ENCODE measurements at regions not wholly inside any gene's neighbourhood (a gene's known extent, or its start where the extent isn't known, plus 50 kb on each side); places are given as distances from the start of the nearest gene placed in this dataset.

- no peak for TF ChIP-seq NFE2L2 (conservative IDR thresholded peaks at IDR 0.05; ENCODE audit: low read length)
- no peak for TF ChIP-seq CBX8 (IDR thresholded peaks at IDR 0.05)
- no peak for TF ChIP-seq BCL3 (IDR thresholded peaks at IDR 0.05)
- no peak for TF ChIP-seq ZSCAN20 (CRISPR knock-in tag; IDR thresholded peaks at IDR 0.05)
Observed at GRCh38 chr5:115708819-115709477, 83.1 kb upstream of the TMED7 start (continued).

- no peaks in the 10 kb centered on the region for H3K9me3 ChIP-seq
- no peaks in the 10 kb centered on the region for H3K4me1 ChIP-seq
- ATAC-seq: no peak
- no peak for DNase-seq (ENCODE audit: low read depth in 1 of 2, low spot score in 1 of 2)
- 54% methylated on average over 3 of the region's 3 CpGs for WGBS (ENCODE audit: missing lambda C conversion rate)
- H3K4me2 ChIP-seq: no peak overlapping the region
- POLR2A ChIA-PET: no interaction called here
- no peak overlapping the region for H3K27ac ChIP-seq
- no peak for FAIRE-seq
- CTCF ChIA-PET: interaction anchor here (0.6 kb wide), 1 partner anchor 354 kb away, joined by 3 read pairs; no protein-coding TSS in a partner anchor
- TF ChIP-seq FOSB (CRISPR knock-in tag; IDR thresholded peaks at IDR 0.05): no peak
- no peak for TF ChIP-seq E2F6 (IDR thresholded peaks at IDR 0.05; ENCODE audit: borderline replicate concordance, low read depth)
- TF ChIP-seq PHF8 (IDR thresholded peaks at IDR 0.05; ENCODE audit: borderline replicate concordance, low read depth): no peak
- TF ChIP-seq CTCF (IDR thresholded peaks at IDR 0.05): no peak
- TF ChIP-seq NPAS2 (CRISPR knock-in tag; IDR thresholded peaks at IDR 0.05; ENCODE audit: borderline replicate concordance): no peak
- TF ChIP-seq KDM1A (IDR thresholded peaks at IDR 0.05; ENCODE audit: low read depth): no peak
- TF ChIP-seq SREBF2 (IDR thresholded peaks at IDR 0.05): no peak
- no peak for TF ChIP-seq HES2 (IDR thresholded peaks at IDR 0.05)
- TF ChIP-seq TP53 (CRISPR knock-in tag; IDR thresholded peaks at IDR 0.05): no peak
- no peak for TF ChIP-seq RNF2 (IDR thresholded peaks at IDR 0.05; ENCODE audit: borderline replicate concordance, low read depth)
- TF ChIP-seq JUN (IDR thresholded peaks at IDR 0.05): no peak
- TF ChIP-seq NFE2L2 (conservative IDR thresholded peaks at IDR 0.05; ENCODE audit: low read length): no peak
- no peak for TF ChIP-seq RARB (CRISPR knock-in tag; IDR thresholded peaks at IDR 0.05)
- TF ChIP-seq BHLHE40 (IDR thresholded peaks at IDR 0.05; ENCODE audit: low read depth, low read length): no peak
- TF ChIP-seq ELK1 (IDR thresholded peaks at IDR 0.05; ENCODE audit: low read depth, low read length): no peak
- no peak for TF ChIP-seq KDM5A (IDR thresholded peaks at IDR 0.05)
- no peak for TF ChIP-seq NR3C1 (IDR thresholded peaks at IDR 0.05)
- TF ChIP-seq EHF (CRISPR knock-in tag; IDR thresholded peaks at IDR 0.05): no peak
- H3K4me3 ChIP-seq: no peak overlapping the region
Observed at GRCh38 chr5:115703514-115703913, 77.7 kb upstream of the TMED7 start.

- Histone ChIP-seq H3K4me1 (no peaks in the 10 kb centered on the region), H3K9me3 (no peaks in the 10 kb centered on the region), H3K4me2 (no peak overlapping the region), H3K4me3 (no peak overlapping the region), H3K27ac (no peak overlapping the region)
- ChIA-PET CTCF (no interaction called here), POLR2A (no interaction called here)
- FAIRE-seq (no peak), ATAC-seq (no peak), DNase-seq (ENCODE audit: low read depth in 1 of 2, low spot score in 1 of 2) (no peak)
- TF ChIP-seq ESRRA (IDR thresholded peaks at IDR 0.05; ENCODE audit: borderline replicate concordance, low read length): no peak
- no peak for TF ChIP-seq ZSCAN20 (CRISPR knock-in tag; IDR thresholded peaks at IDR 0.05)
- no peak for TF ChIP-seq POLR2A (IDR thresholded peaks at IDR 0.05; ENCODE audit: low read length)
- no peak for TF ChIP-seq ATOH8 (CRISPR knock-in tag; IDR thresholded peaks at IDR 0.05; ENCODE audit: low read depth)
- TF ChIP-seq RCOR1 (IDR thresholded peaks at IDR 0.05; ENCODE audit: low read depth, low read length): no peak
- TF ChIP-seq GATA3 (IDR thresholded peaks at IDR 0.05; ENCODE audit: borderline replicate concordance): no peak
- TF ChIP-seq RFX5 (IDR thresholded peaks at IDR 0.05): no peak
- WGBS (ENCODE audit: missing lambda C conversion rate): 28% methylated on average over 4 of the region's 4 CpGs
Observed at GRCh38 chr5:115702025-115702424, 76.2 kb upstream of the TMED7 start.
